IMR-90 (cell line): ENCODE measurements at regions not wholly inside any gene's neighbourhood (a gene's known extent, or its start where the extent isn't known, plus 50 kb on each side); places are given as distances from the start of the nearest gene placed in this dataset.

Experiments
- ATAC-seq: fragments of 200-7000 bp; cut with Tn5 transposase; 2 replicates; pipeline ENCODE4 v1.9.1; 2020; ENCODE audit warnings: low read depth, mild to moderate bottlenecking, moderate library complexity
- BruUV-seq: library from RNA; stranded (reverse); fragments of 400-500 nt; replicated peaks from 2 replicates; lab custom pipeline; 2021; lab: Mats Ljungman, UMichigan
- CTCF ChIA-PET: fragments of 300-600 bp; formaldehyde crosslinking; extraction: SDS; loops from one replicate; lab custom pipeline; 2021; ENCODE audit warnings: antibody characterized with exemption; lab: Yijun Ruan, JAX
- POLR2A ChIA-PET: fragments of 300-600 bp; sonication (Branson Sonifier 250); formaldehyde crosslinking; loops from one replicate; lab custom pipeline; 2022; ENCODE audit warnings: antibody characterized with exemption; ENCODE audit not compliant: unreplicated experiment; lab: Charles Lee
- DNase-seq: peaks from one replicate; pipeline ENCODE4 v3.0.0; 2013
- H2AFZ ChIP-seq: replicated peaks from 2 replicates; pipeline ENCODE3; 2013; ENCODE audit warnings: low read length, mild to moderate bottlenecking; ENCODE audit not compliant: poor library complexity
- H2AK5ac ChIP-seq: 2 replicates; pipeline ENCODE4 v1.6.1; 2013; ENCODE audit warnings: low read depth, low read length, inconsistent platforms
- H2AK9ac ChIP-seq: replicated peaks from 2 replicates; pipeline ENCODE3; 2013; ENCODE audit warnings: mild to moderate bottlenecking, low read depth, low read length, moderate library complexity; ENCODE audit not compliant: poor library complexity
- H2BK120ac ChIP-seq: 2 replicates; pipeline ENCODE4 v1.6.1; 2013; ENCODE audit warnings: low read depth, low read length, inconsistent platforms
- H2BK15ac ChIP-seq: 3 replicates; pipeline ENCODE4 v1.6.1; 2013; ENCODE audit warnings: low read depth, low read length, inconsistent platforms
- H2BK20ac ChIP-seq: 2 replicates; pipeline ENCODE4 v1.6.1; 2013; ENCODE audit warnings: low read depth, mild to moderate bottlenecking, inconsistent platforms, low read length, moderate library complexity
- H2BK5ac ChIP-seq: 2 replicates; pipeline ENCODE4 v1.6.1; 2013; ENCODE audit warnings: mild to moderate bottlenecking, low read depth, low read length, inconsistent platforms; ENCODE audit not compliant: poor library complexity, severe bottlenecking
- H3K14ac ChIP-seq: replicated peaks from 2 replicates; pipeline ENCODE4 v1.6.1; 2013; ENCODE audit warnings: low read depth, low read length, inconsistent platforms
- H3K18ac ChIP-seq: 2 replicates; pipeline ENCODE4 v1.6.1; 2013; ENCODE audit warnings: low read depth, low read length, control low read depth
- H3K23ac ChIP-seq: 2 replicates; pipeline ENCODE4 v1.6.1; 2013; ENCODE audit warnings: low read depth, low read length, inconsistent platforms
- H3K27ac ChIP-seq: 2 replicates; pipeline ENCODE4 v1.5.1; 2013; ENCODE audit warnings: mild to moderate bottlenecking, control low read depth, low read length; ENCODE audit not compliant: insufficient read depth
- H3K27me3 ChIP-seq: 2 replicates; pipeline ENCODE4 v1.6.1; 2013; ENCODE audit warnings: low read length; ENCODE audit not compliant: control insufficient read depth, insufficient read depth
- H3K36me3 ChIP-seq: 2 replicates; pipeline ENCODE4 v1.6.1; 2013; ENCODE audit warnings: low read length, mixed read lengths; ENCODE audit not compliant: control insufficient read depth, insufficient read depth
- H3K4ac ChIP-seq: 2 replicates; pipeline ENCODE4 v1.6.1; 2013; ENCODE audit warnings: low read depth, low read length, inconsistent platforms
- H3K4me1 ChIP-seq: 2 replicates; pipeline ENCODE4 v1.6.1; 2013; ENCODE audit warnings: low read length, mixed read lengths; ENCODE audit not compliant: control insufficient read depth, insufficient read depth
- H3K4me2 ChIP-seq: 2 replicates; pipeline ENCODE4 v1.6.1; 2013; ENCODE audit warnings: low read depth, mild to moderate bottlenecking, control low read depth, low read length, moderate library complexity
- H3K4me3 ChIP-seq: 2 replicates; pipeline ENCODE4 v1.5.1; 2013; ENCODE audit warnings: low read depth, mild to moderate bottlenecking, control low read depth, low read length, moderate library complexity; ENCODE audit not compliant: insufficient read depth
- H3K56ac ChIP-seq: 2 replicates; pipeline ENCODE4 v1.6.1; 2013; ENCODE audit warnings: low read length, inconsistent platforms; ENCODE audit not compliant: insufficient read depth; ENCODE audit errors: extremely low read depth
- H3K79me1 ChIP-seq, 2 experiments: 2 replicates each; pipeline ENCODE4 v1.6.1; 2013; ENCODE audit warnings: low read length in 2 of 2, inconsistent platforms in 1 of 2, low read depth in 1 of 2
- H3K9ac ChIP-seq: 2 replicates; pipeline ENCODE4 v1.6.1; 2013; ENCODE audit warnings: low read depth, low read length, control low read depth
- H3K9me1 ChIP-seq: 2 replicates; pipeline ENCODE4 v1.6.1; 2013; ENCODE audit warnings: low read length, inconsistent platforms; ENCODE audit not compliant: insufficient read depth
- H3K9me3 ChIP-seq: 2 replicates; pipeline ENCODE4 v1.6.1; 2013; ENCODE audit warnings: low read length; ENCODE audit not compliant: control insufficient read depth, insufficient read depth
- H4K20me1 ChIP-seq: 2 replicates; pipeline ENCODE4 v1.6.1; 2013; ENCODE audit warnings: low read length, inconsistent platforms; ENCODE audit not compliant: insufficient read depth
- H4K5ac ChIP-seq: 2 replicates; pipeline ENCODE4 v1.6.1; 2013; ENCODE audit warnings: mild to moderate bottlenecking, low read depth, low read length, control low read depth
- H4K8ac ChIP-seq, 2 experiments: 2 replicates each; pipeline ENCODE4 v1.6.1; 2013; ENCODE audit warnings: low read depth in 2 of 2, low read length in 2 of 2, control low read depth in 1 of 2, inconsistent platforms in 1 of 2
- H4K91ac ChIP-seq: 2 replicates; pipeline ENCODE4 v1.6.1; 2013; ENCODE audit warnings: low read depth, low read length, inconsistent platforms; ENCODE audit not compliant: insufficient read depth
- BHLHE40 ChIP-seq: fragments of 150-350 bp; IDR thresholded peaks from 2 replicates; pipeline ENCODE4 v1.6.1; 2016; ENCODE audit warnings: mild to moderate bottlenecking, low read depth, low read length
- CEBPB ChIP-seq: IDR thresholded peaks from 2 replicates; pipeline ENCODE4 v1.6.1; 2012; ENCODE audit warnings: low read depth, low read length, improper control_type of control experiment
- CHD1 ChIP-seq: IDR thresholded peaks from 2 replicates; pipeline ENCODE4 v1.6.1; 2012; ENCODE audit warnings: low read depth, low read length, improper control_type of control experiment
- CTCF ChIP-seq: conservative IDR thresholded peaks from 2 replicates; pipeline ENCODE4 v1.5.1; 2012; ENCODE audit warnings: mild to moderate bottlenecking, low read depth, low read length, improper control_type of control experiment
- ELK1 ChIP-seq: fragments of 150-350 bp; IDR thresholded peaks from 2 replicates; pipeline ENCODE4 v1.6.1; 2016; ENCODE audit warnings: low read depth, mild to moderate bottlenecking, low read length, moderate library complexity, borderline replicate concordance
- FOS ChIP-seq: fragments of 150-350 bp; IDR thresholded peaks from 2 replicates; pipeline ENCODE4 v1.6.1; 2016; ENCODE audit warnings: low read depth, low read length
- MAFK ChIP-seq: IDR thresholded peaks from 2 replicates; pipeline ENCODE4 v1.6.1; 2012; ENCODE audit warnings: low read depth, low read length, improper control_type of control experiment
- MAZ ChIP-seq: IDR thresholded peaks from 2 replicates; pipeline ENCODE4 v1.6.1; 2012; ENCODE audit warnings: low read depth, mild to moderate bottlenecking, low read length, improper control_type of control experiment, moderate library complexity, borderline replicate concordance
- MXI1 ChIP-seq: IDR thresholded peaks from 2 replicates; pipeline ENCODE4 v1.6.1; 2012; ENCODE audit warnings: low read depth, mild to moderate bottlenecking, low read length, moderate library complexity, borderline replicate concordance
- NFE2L2 ChIP-seq: fragments of 150-350 bp; IDR thresholded peaks from 2 replicates; pipeline ENCODE4 v1.6.1; 2016; ENCODE audit warnings: low read depth, mild to moderate bottlenecking, low read length
- POLR2A ChIP-seq: IDR thresholded peaks from 2 replicates; pipeline ENCODE4 v1.6.1; 2012; ENCODE audit warnings: mild to moderate bottlenecking, low read depth, low read length
- RAD21 ChIP-seq: IDR thresholded peaks from 2 replicates; pipeline ENCODE4 v1.6.1; 2012; ENCODE audit warnings: low read length, improper control_type of control experiment
- RCOR1 ChIP-seq: IDR thresholded peaks from 2 replicates; pipeline ENCODE4 v1.6.1; 2012; ENCODE audit warnings: mild to moderate bottlenecking, low read length, improper control_type of control experiment; ENCODE audit not compliant: insufficient replicate concordance
- RFX5 ChIP-seq: IDR thresholded peaks from 2 replicates; pipeline ENCODE4 v1.8.0; 2012; ENCODE audit warnings: low read depth, mild to moderate bottlenecking, low read length, moderate library complexity
- SMC3 ChIP-seq: fragments of 150-350 bp; IDR thresholded peaks from 2 replicates; pipeline ENCODE4 v1.6.1; 2016; ENCODE audit warnings: low read depth, mild to moderate bottlenecking, antibody characterized with exemption, low read length, moderate library complexity
- WGBS, 2 experiments: methylation state at CpG; one replicate each; pipeline versions ENCODE4 v1.1.5 to v1.1.7; 2013; ENCODE audit warnings: missing lambda C conversion rate in 2 of 2; ENCODE audit not compliant: insufficient read length in 1 of 2; ENCODE audit errors: extremely low coverage in 2 of 2; 5-methylcytosine and 5-hydroxymethylcytosine counted together
- dilution Hi-C: fragments of 300-500 bp; cut with HindIII; formaldehyde crosslinking; loops from one replicate; pipeline ENCODE4 v1.14.3; 2018; ENCODE audit warnings: low sequenced_read_pairs; ENCODE audit not compliant: unreplicated experiment
- in situ Hi-C: fragments of 300-500 bp; cut with MboI; formaldehyde crosslinking; loops from 3 replicates; pipeline ENCODE4 v1.14.3; 2019; ENCODE audit warnings: low sequenced_read_pairs, inconsistent platforms, mixed read lengths
- intact Hi-C: fragments of 100-400 bp; cut with micrococcal nuclease; formaldehyde crosslinking; loops from 2 replicates; pipeline ENCODE4 v1.10.0; 2022
- TF ChIP-seq, protein P1 (sequence below): fragments of 150-350 bp; IDR thresholded peaks from 2 replicates; pipeline ENCODE4 v1.6.1; 2017; ENCODE audit warnings: mild to moderate bottlenecking, antibody characterized with exemption, low read length, low read depth

DNA sequence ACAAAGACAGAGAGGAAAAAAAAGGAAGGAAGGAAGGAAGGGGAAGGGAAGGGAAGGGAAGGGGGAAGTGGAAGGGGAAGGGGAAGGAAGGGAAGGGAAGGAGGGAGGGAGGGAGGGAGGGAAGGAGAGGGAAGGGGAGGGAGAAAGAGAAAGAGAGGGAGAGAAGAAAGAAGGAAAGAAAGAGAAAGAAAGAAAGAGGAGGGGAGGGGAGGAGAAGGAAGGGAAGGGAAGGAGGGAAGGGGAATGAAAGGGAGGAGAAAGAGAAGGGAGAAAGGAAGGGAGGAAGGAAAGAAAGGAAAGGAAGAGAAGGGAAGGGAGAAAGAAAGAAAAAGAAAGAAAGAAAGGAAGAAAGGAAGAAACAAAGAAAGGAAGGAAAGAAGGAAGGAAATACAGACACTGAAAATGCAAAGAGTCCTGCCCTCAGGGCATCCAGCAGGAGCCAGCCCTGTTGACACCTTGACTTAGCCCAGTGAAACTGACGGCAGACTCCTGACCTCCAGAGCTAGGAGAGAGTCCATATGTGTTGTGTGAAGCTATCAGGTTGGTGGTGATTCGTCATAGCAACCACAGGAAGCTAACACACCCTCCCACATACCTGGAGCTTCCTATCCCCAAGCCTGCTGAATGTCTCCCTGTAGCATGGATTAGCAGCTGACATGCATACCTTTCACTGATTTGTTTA lies 58.7 kb upstream of the SULF2 start:
- Histone ChIP-seq H4K20me1 (no peaks in the 10 kb centered on the region), H3K79me1 (no peaks in the 10 kb centered on the region), H2BK20ac (no peak overlapping the region), H2AK5ac (no peak overlapping the region), H3K4ac (no peak overlapping the region), H3K9ac (no peak overlapping the region), H2AK9ac (no peak overlapping the region), H2BK120ac (no peak overlapping the region), H3K4me2 (no peak overlapping the region), H4K91ac (no peak overlapping the region), H3K9me3 (no peaks in the 10 kb centered on the region), H3K9me1 (no peaks in the 10 kb centered on the region), H2BK15ac (no peak overlapping the region), H2BK5ac (no peak overlapping the region), H3K14ac (no peak overlapping the region), H4K5ac (no peak overlapping the region), H3K4me1 (no peaks in the 10 kb centered on the region), H3K27me3 (peaks cover 4% of the 10 kb centered on the region), H3K23ac (no peak overlapping the region), H3K27ac (no peak overlapping the region), H3K4me3 (no peak overlapping the region), H3K36me3 (no peaks in the 10 kb centered on the region), H2AFZ (no peak overlapping the region), H3K18ac (no peak overlapping the region), H4K8ac (no peak overlapping the region), H3K56ac (no peak overlapping the region)
- dilution Hi-C loops (no loop called here), in situ Hi-C loops (loop anchor here (10.0 kb wide), 1 partner anchor 51 kb away; no protein-coding TSS in a partner anchor), intact Hi-C loops (no loop called here)
- BruUV-seq, result no TSS peak
- no CpG with 5 or more reads among the region's 2 CpGs for WGBS, 2 experiments
- POLR2A ChIA-PET, result no interaction called here
- ATAC-seq, result no peak
- DNase-seq, result no peak
- TF ChIP-seq MAFK (no peak), RCOR1 (no peak), FOS (no peak), CEBPB (no peak), CTCF (no peak), MAZ (no peak), ELK1 (no peak), SMC3 (no peak), NFE2L2 (no peak), CHD1 (no peak), RAD21 (no peak), MXI1 (no peak), RFX5 (no peak), POLR2A (no peak), BHLHE40 (no peak)
- TF ChIP-seq, protein P1, sequence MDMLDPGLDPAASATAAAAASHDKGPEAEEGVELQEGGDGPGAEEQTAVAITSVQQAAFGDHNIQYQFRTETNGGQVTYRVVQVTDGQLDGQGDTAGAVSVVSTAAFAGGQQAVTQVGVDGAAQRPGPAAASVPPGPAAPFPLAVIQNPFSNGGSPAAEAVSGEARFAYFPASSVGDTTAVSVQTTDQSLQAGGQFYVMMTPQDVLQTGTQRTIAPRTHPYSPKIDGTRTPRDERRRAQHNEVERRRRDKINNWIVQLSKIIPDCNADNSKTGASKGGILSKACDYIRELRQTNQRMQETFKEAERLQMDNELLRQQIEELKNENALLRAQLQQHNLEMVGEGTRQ, result no peak
- CTCF ChIA-PET, result no interaction called here
